GM19239 (cell line): ENCODE measurements at regions not wholly inside any gene's neighbourhood (a gene's known extent, or its start where the extent isn't known, plus 50 kb on each side); places are given as distances from the start of the nearest gene placed in this dataset.

Experiments used
- DNase-seq: peaks from one replicate; pipeline ENCODE4 v3.0.0; 2011; ENCODE audit warnings: low spot score; ENCODE audit not compliant: insufficient read length
- FAIRE-seq: peaks from 2 replicates; lab custom pipeline; 2011; peaks lifted over from hg19 to GRCh38; lab: Jason Lieb, UNC

GRCh38 chr1:10848109-10848684 is 51.8 kb upstream of the CASZ1 start:
- DNase-seq (no peak), FAIRE-seq (no peak)

GRCh38 chr1:10850026-10850425 is 53.6 kb upstream of the CASZ1 start:
- DNase-seq (no peak), FAIRE-seq (no peak)

GRCh38 chr1:10851024-10852013 is 54.9 kb upstream of the CASZ1 start:
- FAIRE-seq, result no peak

GRCh38 chr1:10852018-10852417 is 55.6 kb upstream of the CASZ1 start:
- no peak for DNase-seq
- no peak for FAIRE-seq

More at GRCh38 chr1:10851024-10852013, 54.9 kb upstream of the CASZ1 start:
- no peak for DNase-seq

- DNase-seq, result no peak
- no peak for FAIRE-seq
Measured at GRCh38 chr1:10852486-10852885, 56.0 kb upstream of the CASZ1 start.

- DNase-seq, result no peak
- no peak for FAIRE-seq
Measured at GRCh38 chr1:10852998-10853520, 56.6 kb upstream of the CASZ1 start.

GRCh38 chr1:10853701-10854100 is 57.3 kb upstream of the CASZ1 start:
- no peak for FAIRE-seq

GRCh38 chr1:10854856-10855459 is 58.5 kb upstream of the CASZ1 start:
- FAIRE-seq (no peak), DNase-seq (no peak)

More at GRCh38 chr1:10853701-10854100, 57.3 kb upstream of the CASZ1 start:
- DNase-seq, result no peak

- FAIRE-seq (no peak), DNase-seq (no peak)
Measured at GRCh38 chr1:10856176-10856683, 59.8 kb upstream of the CASZ1 start.

- FAIRE-seq, result no peak
- no peak for DNase-seq
Measured at GRCh38 chr1:10856863-10857598, 60.6 kb upstream of the CASZ1 start.

GRCh38 chr1:10857687-10858086 is 61.2 kb upstream of the CASZ1 start:
- DNase-seq, result no peak
- no peak for FAIRE-seq

GRCh38 chr1:10860218-10860617 is 63.8 kb upstream of the CASZ1 start:
- FAIRE-seq, result no peak
- no peak for DNase-seq

GRCh38 chr1:10860682-10861081 is 64.2 kb upstream of the CASZ1 start:
- FAIRE-seq, result no peak
- DNase-seq, result no peak

- FAIRE-seq (no peak), DNase-seq (no peak)
Measured at GRCh38 chr1:10861822-10862221, 65.4 kb upstream of the CASZ1 start.

GRCh38 chr1:10862743-10863335 is 66.4 kb upstream of the CASZ1 start:
- FAIRE-seq (no peak), DNase-seq (no peak)

- FAIRE-seq (no peak), DNase-seq (no peak)
Measured at GRCh38 chr1:10863886-10864285, 67.4 kb upstream of the CASZ1 start.

GRCh38 chr1:10864776-10865175 is 68.3 kb upstream of the CASZ1 start:
- FAIRE-seq (no peak), DNase-seq (no peak)

GRCh38 chr1:10865518-10866320 is 69.3 kb upstream of the CASZ1 start:
- FAIRE-seq (no peak), DNase-seq (no peak)
